ENCODE measurements at regions not wholly inside any gene's neighbourhood (a gene's known extent, or its start where the extent isn't known, plus 50 kb on each side); places are given as distances from the start of the nearest gene placed in this dataset.
"Not testable (repeated sequence)": the region's sequence is repeated elsewhere in the genome, so short reads cannot be mapped to it uniquely, and the experiment has no call there.

GRCh38 chr15:45804028-45804427 lies 169.2 kb downstream of the SQOR start:
- DNase-seq (ENCODE audit: extremely low read depth, low read depth): no peak
- TF ChIP-seq, protein P1, sequence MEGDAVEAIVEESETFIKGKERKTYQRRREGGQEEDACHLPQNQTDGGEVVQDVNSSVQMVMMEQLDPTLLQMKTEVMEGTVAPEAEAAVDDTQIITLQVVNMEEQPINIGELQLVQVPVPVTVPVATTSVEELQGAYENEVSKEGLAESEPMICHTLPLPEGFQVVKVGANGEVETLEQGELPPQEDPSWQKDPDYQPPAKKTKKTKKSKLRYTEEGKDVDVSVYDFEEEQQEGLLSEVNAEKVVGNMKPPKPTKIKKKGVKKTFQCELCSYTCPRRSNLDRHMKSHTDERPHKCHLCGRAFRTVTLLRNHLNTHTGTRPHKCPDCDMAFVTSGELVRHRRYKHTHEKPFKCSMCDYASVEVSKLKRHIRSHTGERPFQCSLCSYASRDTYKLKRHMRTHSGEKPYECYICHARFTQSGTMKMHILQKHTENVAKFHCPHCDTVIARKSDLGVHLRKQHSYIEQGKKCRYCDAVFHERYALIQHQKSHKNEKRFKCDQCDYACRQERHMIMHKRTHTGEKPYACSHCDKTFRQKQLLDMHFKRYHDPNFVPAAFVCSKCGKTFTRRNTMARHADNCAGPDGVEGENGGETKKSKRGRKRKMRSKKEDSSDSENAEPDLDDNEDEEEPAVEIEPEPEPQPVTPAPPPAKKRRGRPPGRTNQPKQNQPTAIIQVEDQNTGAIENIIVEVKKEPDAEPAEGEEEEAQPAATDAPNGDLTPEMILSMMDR (IDR thresholded peaks at IDR 0.05; ENCODE audit: low read depth, low read length): no peak

- TF ChIP-seq, protein P1 (IDR thresholded peaks at IDR 0.05; ENCODE audit: low read depth, low read length): no peak
- DNase-seq (ENCODE audit: extremely low read depth, low read depth): no peak
Observed at GRCh38 chr15:45810201-45810600, 175.4 kb downstream of the SQOR start.

DNA sequence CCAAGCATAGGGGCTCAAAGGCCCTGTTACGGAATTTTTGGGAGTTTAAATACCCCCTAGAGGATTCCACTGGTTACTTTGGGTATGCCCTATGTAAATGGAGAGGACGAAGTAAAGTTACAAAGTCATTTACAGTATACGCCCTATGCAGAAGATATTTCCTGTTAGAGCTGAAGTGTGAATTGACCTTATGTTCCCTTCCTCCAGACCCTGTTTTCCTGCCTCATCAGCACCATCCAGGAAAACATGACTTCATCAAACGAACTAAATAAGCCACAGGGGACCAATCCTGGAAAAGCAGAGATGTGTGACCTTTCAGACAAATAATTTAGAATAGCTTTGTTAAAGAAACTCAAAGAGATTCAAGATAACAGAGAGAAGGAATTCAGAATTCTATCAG lies 177.4 kb downstream of the SQOR start:
- DNase-seq (ENCODE audit: extremely low read depth, low read depth): no peak

GRCh38 chr15:45817578-45817977 lies 182.7 kb downstream of the SQOR start:
- DNase-seq (ENCODE audit: extremely low read depth, low read depth): not testable (repeated sequence)

More for the DNA sequence above, 177.4 kb downstream of the SQOR start:
- TF ChIP-seq, protein P1 (IDR thresholded peaks at IDR 0.05; ENCODE audit: low read depth, low read length): no peak

DNA sequence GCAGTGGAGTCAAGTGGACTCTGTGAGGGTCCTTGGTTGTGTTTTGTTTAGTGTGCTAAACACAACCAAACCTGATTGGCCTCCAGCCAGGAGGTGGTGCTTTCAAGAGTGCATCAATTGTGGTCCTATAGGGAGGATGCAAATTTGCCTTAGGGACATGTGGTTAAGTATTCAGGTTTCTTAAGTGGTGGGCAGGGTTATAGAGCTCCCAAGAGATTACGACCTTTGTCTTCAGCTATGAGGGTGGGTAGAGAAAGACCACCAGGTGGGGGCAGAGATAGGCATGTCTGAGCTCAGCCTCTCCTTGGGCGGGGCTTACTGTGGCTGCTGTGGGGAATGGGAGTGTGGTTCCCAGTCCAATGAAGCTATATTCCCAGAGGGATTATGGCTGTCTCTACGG lies 186.6 kb downstream of the SQOR start:
- DNase-seq (ENCODE audit: extremely low read depth, low read depth): no peak
- TF ChIP-seq, protein P1 (IDR thresholded peaks at IDR 0.05; ENCODE audit: low read depth, low read length): no peak

- not testable (repeated sequence) for DNase-seq (ENCODE audit: extremely low read depth, low read depth)
Observed at GRCh38 chr15:45822968-45823367, 188.1 kb downstream of the SQOR start.

DNA sequence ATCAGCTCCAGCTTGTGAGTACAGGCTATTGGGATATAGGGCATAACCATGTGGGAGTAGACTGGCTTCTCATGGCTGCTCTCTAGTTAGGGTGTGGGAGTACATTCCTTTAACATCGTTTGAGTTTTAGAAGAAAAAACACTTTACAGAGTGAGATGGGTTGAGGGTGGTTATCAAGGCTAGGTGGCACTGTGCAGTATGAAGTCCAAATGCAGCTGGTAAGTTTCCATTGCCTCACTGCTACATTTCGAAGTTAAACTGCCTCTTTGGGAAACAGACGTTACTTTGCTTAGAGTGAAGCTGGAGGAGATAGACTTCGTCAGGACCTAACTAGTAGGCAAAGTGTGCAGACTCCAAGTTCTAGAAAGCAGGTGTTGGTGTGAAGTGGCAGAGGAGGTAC lies 192.4 kb downstream of the SQOR start:
- TF ChIP-seq, protein P1 (IDR thresholded peaks at IDR 0.05; ENCODE audit: low read depth, low read length): no peak
- DNase-seq (ENCODE audit: extremely low read depth, low read depth): no peak

- TF ChIP-seq, protein P1 (IDR thresholded peaks at IDR 0.05; ENCODE audit: low read depth, low read length): no peak
Observed at GRCh38 chr15:45827766-45828165, 192.9 kb downstream of the SQOR start.

More at GRCh38 chr15:45827766-45828165, 192.9 kb downstream of the SQOR start:
- no peak for DNase-seq (ENCODE audit: extremely low read depth, low read depth)

All from AG09319 (cell line).